Heart right ventricle (tissue), 16 donors: ENCODE measurements at regions not wholly inside any gene's neighbourhood (a gene's known extent, or its start where the extent isn't known, plus 50 kb on each side); places are given as distances from the start of the nearest gene placed in this dataset.

ENCODE experiments used
- ATAC-seq, 8 donors: fragments of 200-7000 bp; cut with Tn5 transposase; one replicate each; pipeline ENCODE4 v1.9.1; 2020; ENCODE audit warnings: mild to moderate bottlenecking in 8 of 8, moderate library complexity in 8 of 8, moderate number of reproducible peaks in 1 of 8
- DNase-seq, 2 donors: peaks; one replicate each; pipeline ENCODE4 v3.0.0-alpha.2; 2020
- H3K27ac ChIP-seq, 10 donors: fragments of 200-600 bp; sonication (generic) in 2 of 10; one replicate each; pipeline versions ENCODE4 v1.5.0 to v1.8.0; 2020 to 2022; ENCODE audit warnings: mild to moderate bottlenecking in 3 of 10
- H3K27me3 ChIP-seq, 7 donors: fragments of 200-600 bp; one replicate each; pipeline ENCODE4 v1.8.0; 2021 to 2022; ENCODE audit warnings: mild to moderate bottlenecking in 2 of 7
- H3K36me3 ChIP-seq, 9 donors: fragments of 200-600 bp; sonication (generic) in 1 of 9; one replicate each; pipeline versions ENCODE4 v1.5.0 to v1.8.0; 2020 to 2022; ENCODE audit warnings: mild to moderate bottlenecking in 2 of 9
- H3K4me1 ChIP-seq, 9 donors: fragments of 200-600 bp; sonication (generic) in 1 of 9; one replicate each; pipeline versions ENCODE4 v1.5.0 to v1.8.0; 2020 to 2022; ENCODE audit warnings: mild to moderate bottlenecking in 4 of 9
- H3K4me3 ChIP-seq, 10 donors: fragments of 200-600 bp; sonication (generic) in 2 of 10; one replicate each; pipeline versions ENCODE4 v1.5.0 to v1.8.0; 2020 to 2022; ENCODE audit warnings: mild to moderate bottlenecking in 7 of 10, moderate library complexity in 2 of 10
- H3K9me3 ChIP-seq, 11 donors: fragments of 200-600 bp in 10 of 11; sonication (generic) in 2 of 11; one replicate each; pipeline versions ENCODE4 v1.5.0 to v1.8.0; 2013 to 2022; ENCODE audit warnings: mild to moderate bottlenecking in 2 of 11, control low read depth in 1 of 11, moderate library complexity in 1 of 11
- WGBS, 2 donors: extraction: QIAGEN DNeasy Blood & Tissue Kit; methylation state at CpG; one replicate each; pipeline ENCODE4 v1.1.7; 2013; ENCODE audit warnings: inconsistent platforms in 1 of 2; 5-methylcytosine and 5-hydroxymethylcytosine counted together
- intact Hi-C, 10 donors: fragments of 100-400 bp; cut with DNase I; formaldehyde crosslinking; loops; one replicate each; pipeline versions ENCODE4 v1.11.1 to v1.14.2; 2022
- TF ChIP-seq, protein P1 (sequence below), 9 donors: fragments of 200-600 bp; sonication (generic) in 2 of 9; IDR thresholded peaks; one replicate each; pipeline versions ENCODE4 v1.5.0 to v1.8.0; 2021 to 2022; ENCODE audit warnings: antibody characterized with exemption in 9 of 9, mild to moderate bottlenecking in 5 of 9, moderate library complexity in 1 of 9
- donor health status: Arrhythmogenic right ventricular cardiomyopathy.
- donor health status: ischemic (EF 13 %, LVEDD 7.1; RV severe dilation, severe dysfunction).
- donor health status: healthy with polysubstance abuse.
- donor health status: DM: no; HTN: yes; CAD: no.
- donor health status: DM: no; HTN: no; CAD: no.
- donor health status: ischemic (EF 25% LVEDD 6.9; RV normal size, moderate dysfunction).
- donor health status: ischemic (EF 25% LVEDD 5.7; RV mildly dilated, moderate dysfunction).
- donor health status: healthy.
- donor health status: DM: yes; HTN: yes; CAD: no.
- donor health status: Ischemic cardiomyopathy.
- donor health status: ischemic (EF 35%, LVEDD 5.7; RV mildly dilated, moderate dysfunction).
- donor health status: nonischemic (EF 11% LVEDD 7.7; RV severe dilation, severe dysfunction).
- donor health status: DM: yes; HTN: yes; CAD: no.
- donor health status: PGD.
- donor health status: ischemic (EF 29% LVEDD 5.4; RV normal size, mild dysfunction).
- donor health status: nonischemic (EF 23%, LVEDD 6.1; RV moderate dilation, normal function).

DNA sequence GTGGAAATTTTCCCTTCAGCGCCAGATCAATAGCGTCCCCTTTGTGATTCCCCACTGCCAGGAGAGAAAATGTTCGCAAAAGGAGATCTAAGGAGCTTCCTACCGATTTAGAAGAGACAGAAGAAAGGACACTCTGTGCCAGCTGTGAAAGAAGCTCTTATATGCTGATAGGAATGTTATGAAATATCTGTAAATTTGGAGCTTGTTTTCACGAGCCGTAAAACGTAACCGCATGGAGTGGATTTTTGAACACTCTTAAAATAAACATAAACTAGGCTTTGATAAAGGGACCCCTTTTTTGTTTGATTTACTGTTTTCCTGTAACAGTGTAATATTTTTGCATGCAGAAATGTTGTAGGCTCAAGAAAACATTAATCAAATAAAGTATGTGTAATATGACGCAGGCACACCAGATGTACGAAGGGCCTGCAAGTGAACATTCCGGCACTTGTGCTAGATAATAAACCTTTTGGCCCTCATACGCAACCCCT is 346.8 kb downstream of the ETNK1 start:
- H3K36me3 ChIP-seq = no peaks in the 10 kb centered on the region

DNA sequence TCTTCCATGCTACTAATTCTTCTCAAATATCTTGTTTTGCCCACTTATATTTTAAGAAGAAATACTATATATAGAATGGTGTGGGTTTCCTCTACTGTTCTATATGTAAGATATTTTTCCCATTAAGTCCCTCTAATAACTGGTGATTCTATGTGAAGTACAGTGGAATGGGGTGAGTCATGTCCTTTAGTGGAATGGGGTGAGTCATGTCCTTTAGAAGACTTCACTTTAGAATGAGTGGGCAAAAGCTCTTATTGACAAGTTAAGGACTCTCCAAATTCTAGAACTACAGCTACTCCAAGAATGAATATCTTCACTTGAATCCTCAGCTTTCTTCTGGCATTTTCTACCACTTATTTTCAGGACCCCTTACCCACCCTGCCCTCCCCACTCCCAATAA is 349.9 kb downstream of the ETNK1 start:
- TF ChIP-seq, protein P1, sequence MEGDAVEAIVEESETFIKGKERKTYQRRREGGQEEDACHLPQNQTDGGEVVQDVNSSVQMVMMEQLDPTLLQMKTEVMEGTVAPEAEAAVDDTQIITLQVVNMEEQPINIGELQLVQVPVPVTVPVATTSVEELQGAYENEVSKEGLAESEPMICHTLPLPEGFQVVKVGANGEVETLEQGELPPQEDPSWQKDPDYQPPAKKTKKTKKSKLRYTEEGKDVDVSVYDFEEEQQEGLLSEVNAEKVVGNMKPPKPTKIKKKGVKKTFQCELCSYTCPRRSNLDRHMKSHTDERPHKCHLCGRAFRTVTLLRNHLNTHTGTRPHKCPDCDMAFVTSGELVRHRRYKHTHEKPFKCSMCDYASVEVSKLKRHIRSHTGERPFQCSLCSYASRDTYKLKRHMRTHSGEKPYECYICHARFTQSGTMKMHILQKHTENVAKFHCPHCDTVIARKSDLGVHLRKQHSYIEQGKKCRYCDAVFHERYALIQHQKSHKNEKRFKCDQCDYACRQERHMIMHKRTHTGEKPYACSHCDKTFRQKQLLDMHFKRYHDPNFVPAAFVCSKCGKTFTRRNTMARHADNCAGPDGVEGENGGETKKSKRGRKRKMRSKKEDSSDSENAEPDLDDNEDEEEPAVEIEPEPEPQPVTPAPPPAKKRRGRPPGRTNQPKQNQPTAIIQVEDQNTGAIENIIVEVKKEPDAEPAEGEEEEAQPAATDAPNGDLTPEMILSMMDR (IDR thresholded peaks at IDR 0.05) = no peak
- intact Hi-C loops = no loop called here
- no peaks in the 10 kb centered on the region for H3K27me3 ChIP-seq

More for the DNA sequence above, 346.8 kb downstream of the ETNK1 start:
- Histone ChIP-seq H3K4me3 (no peak overlapping the region), H3K27ac (no peak overlapping the region), H3K27me3 (no peaks in the 10 kb centered on the region), H3K4me1 (peaks cover 0 to 3% (median 0%) of the 10 kb centered on the region in 9 donors), H3K9me3 (no peaks in the 10 kb centered on the region)
- WGBS, 2 donors = 81 to 91% methylated on average over 12 of the region's 12 CpGs
- no peak for DNase-seq
- TF ChIP-seq, protein P1 (IDR thresholded peaks at IDR 0.05) = no peak
- ATAC-seq = no peak
- intact Hi-C loops = no loop called here

DNA sequence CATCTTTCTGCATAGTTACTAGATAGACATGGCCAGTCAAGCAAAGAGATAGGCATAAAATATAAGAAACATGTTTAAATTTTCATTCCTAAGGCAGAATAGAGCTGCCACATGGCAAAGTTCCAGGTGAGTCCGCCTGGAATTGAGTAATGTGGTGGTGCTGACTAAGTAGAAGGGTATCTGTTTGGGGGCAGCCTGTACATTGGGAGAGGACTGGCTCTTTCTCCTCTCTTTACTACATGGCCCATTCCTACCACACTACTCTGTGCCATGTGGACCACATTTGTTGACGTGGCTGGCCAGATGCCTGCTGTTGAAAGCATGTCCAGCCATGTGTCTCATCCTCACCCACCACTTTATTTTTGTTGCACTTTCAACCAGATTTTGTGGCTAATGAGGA is 354.0 kb downstream of the ETNK1 start:
- TF ChIP-seq, protein P1 (IDR thresholded peaks at IDR 0.05) = no peak
- intact Hi-C loops = no loop called here
- no peak for ATAC-seq
- Histone ChIP-seq H3K36me3 (no peaks in the 10 kb centered on the region), H3K4me1 (peaks cover 0 to 3% (median 0%) of the 10 kb centered on the region in 9 donors), H3K4me3 (no peak overlapping the region), H3K27ac (no peak overlapping the region), H3K27me3 (no peaks in the 10 kb centered on the region), H3K9me3 (no peaks in the 10 kb centered on the region)
- WGBS, 2 donors = 70 to 71% methylated on average over 2 of the region's 2 CpGs
- no peak for DNase-seq

More for the DNA sequence above, 349.9 kb downstream of the ETNK1 start:
- H3K27ac ChIP-seq = no peak overlapping the region
- no peaks in the 10 kb centered on the region for H3K9me3 ChIP-seq
- H3K36me3 ChIP-seq = no peaks in the 10 kb centered on the region
- DNase-seq (no peak), ATAC-seq (no peak)
- no peak overlapping the region for H3K4me3 ChIP-seq
- H3K4me1 ChIP-seq = peaks cover 0 to 3% (median 0%) of the 10 kb centered on the region in 9 donors

DNA sequence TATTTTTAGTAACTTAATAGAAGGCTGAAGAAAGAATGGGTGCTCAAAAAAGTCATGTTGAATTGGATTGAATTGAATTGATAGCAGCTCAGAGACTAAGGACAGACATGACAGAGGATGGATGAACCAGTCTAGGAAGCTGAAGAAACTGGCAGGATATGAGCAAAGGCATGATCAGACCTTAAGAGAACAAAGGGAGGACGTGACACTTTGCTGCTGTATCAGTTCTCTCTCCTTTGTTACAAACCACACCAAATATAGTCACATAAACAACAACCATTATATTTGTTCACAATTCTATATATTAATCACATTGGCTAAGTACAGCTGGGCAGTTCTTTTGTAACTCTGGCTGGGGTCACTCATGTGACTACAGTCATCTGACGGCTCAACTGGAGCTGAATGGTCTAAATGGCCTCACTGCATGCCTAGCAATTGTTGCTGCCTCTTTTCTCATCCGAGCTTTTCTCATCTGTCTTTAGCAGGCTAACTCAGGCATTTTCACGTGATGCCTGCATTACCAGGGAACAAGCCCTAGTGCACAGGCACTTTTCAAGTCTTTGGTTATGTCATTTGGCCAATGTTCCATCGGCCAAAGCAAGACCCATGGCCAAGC is 355.0 kb downstream of the ETNK1 start:
- 76 to 78% methylated on average over 5 of the region's 5 CpGs for WGBS, 2 donors
- Histone ChIP-seq H3K27me3 (no peaks in the 10 kb centered on the region), H3K27ac (no peak overlapping the region), H3K36me3 (no peaks in the 10 kb centered on the region), H3K4me1 (peaks cover 0 to 3% (median 0%) of the 10 kb centered on the region in 9 donors), H3K4me3 (no peak overlapping the region), H3K9me3 (no peaks in the 10 kb centered on the region)
- intact Hi-C loops = loop anchor here in 3 of 10 donors (5.0 to 10.0 kb wide), 2 partner anchors 123 to 125 kb away; no protein-coding TSS in a partner anchor
- ATAC-seq = no peak
- TF ChIP-seq, protein P1 (IDR thresholded peaks at IDR 0.05) = no peak
- no peak for DNase-seq
